HG03097 (cell line): ENCODE measurements at regions not wholly inside any gene's neighbourhood (a gene's known extent, or its start where the extent isn't known, plus 50 kb on each side); places are given as distances from the start of the nearest gene placed in this dataset.

ENCODE experiments used
- ATAC-seq: cut with Tn5 transposase; IDR thresholded peaks from one replicate; pipeline ENCODE4 v1.9.1; 2021; ENCODE audit not compliant: unreplicated experiment, low FRiP score

- no peak for ATAC-seq
Measured at GRCh38 chr2:6782517-6783237, 83.0 kb downstream of the CMPK2 start.

GRCh38 chr2:6783238-6783614 lies 82.5 kb downstream of the CMPK2 start:
- no peak for ATAC-seq

DNA sequence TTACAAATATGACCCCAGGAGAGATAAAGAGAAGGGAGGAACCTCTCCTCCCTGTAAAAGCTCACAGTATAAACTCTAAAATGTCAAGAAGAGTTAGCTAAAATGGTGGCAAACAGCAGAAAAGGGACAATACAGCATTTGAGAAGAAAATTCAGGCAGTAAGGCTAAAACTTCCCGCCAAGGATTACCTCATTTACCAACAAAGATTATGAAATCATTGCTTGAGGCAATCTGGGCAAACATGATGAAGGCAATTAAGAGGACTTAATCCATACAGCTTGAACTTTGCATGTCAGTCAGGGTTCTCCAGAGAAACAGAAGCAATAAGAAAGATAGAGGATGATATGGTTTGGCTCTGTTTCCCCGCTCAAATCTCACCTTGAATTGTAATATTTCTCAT lies 81.4 kb downstream of the CMPK2 start:
- ATAC-seq = no peak

GRCh38 chr2:6785493-6785892 lies 80.2 kb downstream of the CMPK2 start:
- ATAC-seq = no peak

- no peak for ATAC-seq
Measured at GRCh38 chr2:6787376-6787775, 78.3 kb downstream of the CMPK2 start.

- ATAC-seq = no peak
Measured at GRCh38 chr2:6788614-6789013, 77.1 kb downstream of the CMPK2 start.

GRCh38 chr2:6789559-6790138 lies 76.1 kb downstream of the CMPK2 start:
- ATAC-seq = no peak

GRCh38 chr2:6791682-6792081 lies 74.0 kb downstream of the CMPK2 start:
- no peak for ATAC-seq

- ATAC-seq = no peak
Measured at GRCh38 chr2:6792883-6793282, 72.8 kb downstream of the CMPK2 start.

DNA sequence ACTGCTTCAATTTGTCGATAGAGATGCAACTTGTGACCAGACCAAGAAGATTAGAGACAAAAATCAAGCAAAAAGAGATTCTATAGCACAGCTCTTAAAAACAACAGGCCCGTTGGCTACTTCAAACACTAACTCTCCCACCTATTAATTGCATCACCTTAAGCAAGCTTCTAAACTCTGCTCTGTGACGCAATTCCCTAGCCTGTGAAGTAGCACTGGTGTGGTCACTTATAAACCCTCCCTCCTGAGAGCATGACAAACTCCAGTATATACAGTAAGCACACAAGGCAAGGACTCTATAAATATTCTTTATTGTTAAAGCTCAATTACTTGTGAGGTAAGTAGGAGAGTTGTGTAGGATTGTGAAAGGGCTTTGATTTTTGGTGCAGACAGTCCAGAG lies 72.3 kb downstream of the CMPK2 start:
- no peak for ATAC-seq

- ATAC-seq = no peak
Measured at GRCh38 chr2:6793913-6794312, 71.8 kb downstream of the CMPK2 start.

- no peak for ATAC-seq
Measured at GRCh38 chr2:6794448-6794847, 71.3 kb downstream of the CMPK2 start.
